Activated CD4-positive, CD25-positive, alpha-beta regulatory T cell treated with anti-CD3 and anti-CD28 coated beads, Interleukin-2, amount 50 U/mL, for 24 hours (primary cell): ENCODE measurements at regions not wholly inside any gene's neighbourhood (a gene's known extent, or its start where the extent isn't known, plus 50 kb on each side); places are given as distances from the start of the nearest gene placed in this dataset.

Experiments used
- ATAC-seq, 2 donors: fragments of 150-1000 bp; cut with Tn5 transposase; one replicate each; pipeline ENCODE4 v1.10.0; 2021; ENCODE audit warnings: mild to moderate bottlenecking in 1 of 2, moderate library complexity in 1 of 2

GRCh38 chr12:67593041-67593440 is 55.5 kb upstream of the DYRK2 start:
- ATAC-seq: peak; percentile 21 to 33

GRCh38 chr12:67593461-67594330 is 54.8 kb upstream of the DYRK2 start:
- ATAC-seq: no peak

GRCh38 chr12:67594888-67595287 is 53.7 kb upstream of the DYRK2 start:
- ATAC-seq: no peak

- ATAC-seq: no peak
Observed at GRCh38 chr12:67595365-67595764, 53.2 kb upstream of the DYRK2 start.

GRCh38 chr12:67598598-67598997 is 49.9 kb upstream of the DYRK2 start:
- ATAC-seq: no peak
